Loucy (cell line): ENCODE measurements at regions not wholly inside any gene's neighbourhood (a gene's known extent, or its start where the extent isn't known, plus 50 kb on each side); places are given as distances from the start of the nearest gene placed in this dataset.

Experiments used
- H2AFZ ChIP-seq: fragments of 200-600 bp; sonication (generic); 2 replicates; pipeline ENCODE4 v1.6.0; 2016; ENCODE audit warnings: antibody characterized with exemption, mild to moderate bottlenecking, low read length, moderate library complexity
- H3F3A ChIP-seq: fragments of 200-600 bp; 2 replicates; pipeline ENCODE4 v1.6.0; 2016; ENCODE audit warnings: antibody characterized with exemption, low read depth, mild to moderate bottlenecking
- H3K27me3 ChIP-seq: fragments of 200-600 bp; sonication (generic); 2 replicates; pipeline ENCODE4 v1.6.1; 2014; ENCODE audit warnings: low read length, mild to moderate bottlenecking; ENCODE audit not compliant: insufficient read depth, poor library complexity, severe bottlenecking
- H3K36me3 ChIP-seq: fragments of 200-600 bp; sonication (generic); 2 replicates; pipeline ENCODE4 v1.6.1; 2016; ENCODE audit warnings: low read length; ENCODE audit not compliant: insufficient read depth
- H3K4me1 ChIP-seq: fragments of 200-600 bp; sonication (generic); 2 replicates; pipeline ENCODE4 v1.5.1; 2014; ENCODE audit warnings: low read length, mild to moderate bottlenecking; ENCODE audit not compliant: insufficient read depth, poor library complexity, severe bottlenecking
- H3K4me2 ChIP-seq: fragments of 200-600 bp; sonication (generic); 2 replicates; pipeline ENCODE4 v1.6.0; 2014; ENCODE audit warnings: antibody characterized with exemption, low read length, low read depth, mild to moderate bottlenecking; ENCODE audit not compliant: poor library complexity, severe bottlenecking
- H3K4me3 ChIP-seq: fragments of 200-600 bp; sonication (generic); 2 replicates; pipeline ENCODE4 v1.5.1; 2014; ENCODE audit warnings: low read length, mild to moderate bottlenecking, mixed read lengths; ENCODE audit not compliant: poor library complexity, severe bottlenecking
- H3K79me2 ChIP-seq: fragments of 200-600 bp; sonication (generic); 2 replicates; pipeline ENCODE4 v1.6.1; 2014; ENCODE audit warnings: low read length; ENCODE audit not compliant: insufficient read depth
- H3K9ac ChIP-seq: fragments of 200-600 bp; sonication (generic); 2 replicates; pipeline ENCODE4 v1.6.0; 2014; ENCODE audit warnings: mild to moderate bottlenecking, low read depth, low read length, moderate library complexity; ENCODE audit not compliant: poor library complexity, severe bottlenecking
- H3K9me2 ChIP-seq: fragments of 200-600 bp; sonication (generic); replicated peaks from 2 replicates; pipeline ENCODE4 v1.6.1; 2016; ENCODE audit warnings: low read depth, low read length, mixed read lengths
- H3K9me3 ChIP-seq: fragments of 200-600 bp; sonication (generic); 2 replicates; pipeline ENCODE4 v1.6.1; 2014; ENCODE audit warnings: mild to moderate bottlenecking, antibody characterized with exemption, low read length, low read depth; ENCODE audit not compliant: insufficient read depth
- H4K20me1 ChIP-seq: fragments of 200-600 bp; sonication (generic); 2 replicates; pipeline ENCODE4 v1.6.0; 2014; ENCODE audit warnings: antibody characterized with exemption, low read length, mild to moderate bottlenecking; ENCODE audit not compliant: insufficient read depth, poor library complexity, severe bottlenecking
- EZH2phosphoT487 ChIP-seq: fragments of 200-600 bp; IDR thresholded peaks from 2 replicates; pipeline ENCODE4 v1.6.1; 2018; ENCODE audit warnings: antibody characterized with exemption, mild to moderate bottlenecking, moderate library complexity, borderline replicate concordance
- TF ChIP-seq, protein P1 (sequence below): fragments of 200-600 bp; sonication (generic); conservative IDR thresholded peaks from 2 replicates; pipeline ENCODE4 v1.5.1; 2014; ENCODE audit warnings: mild to moderate bottlenecking, antibody characterized with exemption, low read length

DNA sequence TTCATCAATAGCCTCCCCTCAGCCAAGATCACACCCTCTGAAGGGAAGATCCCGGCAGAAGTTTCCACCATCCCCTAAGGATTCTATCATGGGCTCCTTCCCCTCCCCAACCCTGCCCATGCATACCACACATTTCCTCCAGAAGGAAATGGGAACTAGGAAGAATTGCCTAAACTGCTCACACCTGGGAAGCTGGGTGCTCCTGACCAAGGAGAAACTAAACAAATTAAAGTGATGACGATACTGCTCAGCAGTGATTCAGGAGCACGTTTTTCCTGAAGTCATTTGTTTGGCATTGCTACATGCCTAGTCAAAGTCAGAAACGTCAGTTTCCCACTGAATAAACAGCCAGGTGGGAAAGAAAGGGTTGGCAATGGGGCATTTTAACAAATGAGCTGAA is 136.1 kb upstream of the CDYL start:
- Histone ChIP-seq H3K9me2 (no peaks in the 10 kb centered on the region), H4K20me1 (no peaks in the 10 kb centered on the region)

DNA sequence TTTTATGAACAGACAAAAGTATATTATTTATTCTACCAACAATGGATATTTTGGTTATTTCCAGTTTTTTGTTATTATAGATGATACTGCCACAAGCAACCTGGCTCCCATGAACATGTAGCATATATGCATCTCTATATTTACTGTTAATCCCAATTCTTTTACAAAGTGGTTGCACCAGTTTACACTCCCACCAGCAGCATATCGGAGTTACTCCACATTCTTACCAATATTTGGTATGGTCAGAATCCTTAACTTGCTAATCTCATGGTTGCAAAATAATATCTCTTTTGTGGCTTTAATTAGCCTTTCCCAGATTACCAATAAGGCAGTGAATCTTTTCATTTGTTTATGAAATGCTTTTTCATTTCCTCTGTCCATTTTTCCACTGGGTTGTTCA is 137.6 kb upstream of the CDYL start:
- no peaks in the 10 kb centered on the region for H4K20me1 ChIP-seq
- no peaks in the 10 kb centered on the region for H3K79me2 ChIP-seq
- H3K9me3 ChIP-seq: no peaks in the 10 kb centered on the region
- no peak overlapping the region for H3K9ac ChIP-seq
- no peaks in the 10 kb centered on the region for H3K4me1 ChIP-seq
- no peaks in the 10 kb centered on the region for H3K36me3 ChIP-seq
- TF ChIP-seq, protein P1, sequence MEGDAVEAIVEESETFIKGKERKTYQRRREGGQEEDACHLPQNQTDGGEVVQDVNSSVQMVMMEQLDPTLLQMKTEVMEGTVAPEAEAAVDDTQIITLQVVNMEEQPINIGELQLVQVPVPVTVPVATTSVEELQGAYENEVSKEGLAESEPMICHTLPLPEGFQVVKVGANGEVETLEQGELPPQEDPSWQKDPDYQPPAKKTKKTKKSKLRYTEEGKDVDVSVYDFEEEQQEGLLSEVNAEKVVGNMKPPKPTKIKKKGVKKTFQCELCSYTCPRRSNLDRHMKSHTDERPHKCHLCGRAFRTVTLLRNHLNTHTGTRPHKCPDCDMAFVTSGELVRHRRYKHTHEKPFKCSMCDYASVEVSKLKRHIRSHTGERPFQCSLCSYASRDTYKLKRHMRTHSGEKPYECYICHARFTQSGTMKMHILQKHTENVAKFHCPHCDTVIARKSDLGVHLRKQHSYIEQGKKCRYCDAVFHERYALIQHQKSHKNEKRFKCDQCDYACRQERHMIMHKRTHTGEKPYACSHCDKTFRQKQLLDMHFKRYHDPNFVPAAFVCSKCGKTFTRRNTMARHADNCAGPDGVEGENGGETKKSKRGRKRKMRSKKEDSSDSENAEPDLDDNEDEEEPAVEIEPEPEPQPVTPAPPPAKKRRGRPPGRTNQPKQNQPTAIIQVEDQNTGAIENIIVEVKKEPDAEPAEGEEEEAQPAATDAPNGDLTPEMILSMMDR: no peak
- TF ChIP-seq EZH2phosphoT487: no peak
- H3F3A ChIP-seq: no peaks in the 10 kb centered on the region
- H3K4me2 ChIP-seq: no peak overlapping the region
- H3K9me2 ChIP-seq: no peaks in the 10 kb centered on the region
- H3K4me3 ChIP-seq: no peak overlapping the region
- no peak overlapping the region for H2AFZ ChIP-seq
- H3K27me3 ChIP-seq: no peaks in the 10 kb centered on the region

More for the DNA sequence above, 136.1 kb upstream of the CDYL start:
- no peaks in the 10 kb centered on the region for H3K79me2 ChIP-seq
- H3K4me3 ChIP-seq: no peak overlapping the region
- H3F3A ChIP-seq: no peaks in the 10 kb centered on the region
- H2AFZ ChIP-seq: no peak overlapping the region
- no peak overlapping the region for H3K9ac ChIP-seq
- H3K4me1 ChIP-seq: no peaks in the 10 kb centered on the region
- H3K9me3 ChIP-seq: no peaks in the 10 kb centered on the region
- no peaks in the 10 kb centered on the region for H3K36me3 ChIP-seq
- TF ChIP-seq, protein P1: no peak
- TF ChIP-seq EZH2phosphoT487: no peak
- no peak overlapping the region for H3K4me2 ChIP-seq
- H3K27me3 ChIP-seq: no peaks in the 10 kb centered on the region

DNA sequence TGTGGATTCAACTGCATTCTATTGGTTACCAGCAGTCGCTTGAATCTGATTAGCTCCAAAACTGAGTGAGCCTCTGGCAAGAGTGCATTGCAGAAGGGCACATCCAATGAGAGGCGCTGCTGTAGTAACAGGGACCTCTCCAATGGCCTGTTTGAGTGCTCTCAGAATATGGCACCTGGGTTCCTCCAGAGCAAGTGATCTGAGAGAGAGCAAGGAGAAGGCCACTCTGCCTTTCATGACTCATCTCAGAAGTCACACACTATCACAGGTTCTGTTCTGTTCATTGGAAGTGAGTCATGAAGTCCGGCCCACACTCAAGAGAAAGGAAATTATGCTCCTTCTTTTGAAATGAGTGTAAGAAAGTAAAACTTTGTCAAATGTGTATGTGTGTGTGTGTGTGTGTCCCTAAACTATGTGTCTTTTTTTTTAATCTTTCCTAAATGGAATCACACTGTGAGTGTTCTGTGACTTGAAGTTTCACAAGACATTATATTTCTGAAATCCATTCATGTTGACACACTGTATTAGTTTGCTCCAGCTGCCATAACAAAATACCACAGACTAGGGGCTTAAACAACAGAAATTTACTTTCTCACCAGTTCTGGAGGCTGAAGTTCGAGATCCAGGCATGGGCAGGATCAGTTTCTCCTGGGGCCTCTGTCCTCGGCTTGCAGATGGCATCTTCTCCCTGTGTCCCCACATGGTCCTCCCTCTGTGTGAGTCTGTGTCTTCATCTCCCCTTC is 138.3 kb upstream of the CDYL start:
- Histone ChIP-seq H3K36me3 (no peaks in the 10 kb centered on the region), H3F3A (no peaks in the 10 kb centered on the region), H3K9me3 (no peaks in the 10 kb centered on the region), H2AFZ (no peak overlapping the region), H4K20me1 (no peaks in the 10 kb centered on the region), H3K27me3 (no peaks in the 10 kb centered on the region), H3K9ac (no peak overlapping the region), H3K9me2 (no peaks in the 10 kb centered on the region), H3K4me3 (no peak overlapping the region), H3K79me2 (no peaks in the 10 kb centered on the region), H3K4me2 (no peak overlapping the region), H3K4me1 (no peaks in the 10 kb centered on the region)
- TF ChIP-seq EZH2phosphoT487: no peak
- TF ChIP-seq, protein P1: no peak
